A549 (cell line): ENCODE measurements at regions not wholly inside any gene's neighbourhood (a gene's known extent, or its start where the extent isn't known, plus 50 kb on each side); places are given as distances from the start of the nearest gene placed in this dataset.

Experiments
- ATAC-seq, 2 experiments: fragments of 200-7000 bp in 1 of 2; fragments of >200 bp in 1 of 2; cut with Nextera tagmentation in 1 of 2; cut with Tn5 transposase in 1 of 2; 3 replicates each; pipeline versions ENCODE4 v1.8.0 to v1.9.1; 2018 to 2020; ENCODE audit warnings: mild to moderate bottlenecking in 1 of 2, moderate library complexity in 1 of 2
- CTCF ChIA-PET: fragments of 300-600 bp; sonication (Branson Sonifier 250); formaldehyde crosslinking; extraction: SDS; loops from one replicate; lab custom pipeline; 2021; ENCODE audit warnings: antibody characterized with exemption, inconsistent platforms; lab: Yijun Ruan, JAX
- POLR2A ChIA-PET: fragments of 350-600 bp; formaldehyde crosslinking; extraction: SDS; loops from one replicate; lab custom pipeline; 2021; ENCODE audit warnings: antibody characterized with exemption, inconsistent platforms; lab: Yijun Ruan, JAX
- DNase-seq, 2 experiments: peaks; one replicate each; pipeline versions ENCODE4 v3.0.0 to v3.0.0-alpha.2; 2011 to 2016; ENCODE audit warnings: low read depth in 1 of 2, low spot score in 1 of 2
- FAIRE-seq: peaks from 2 replicates; lab custom pipeline; 2011; peaks lifted over from hg19 to GRCh38; lab: Jason Lieb, UNC
- H3K27ac ChIP-seq, 2 experiments: fragments of >200 bp; sonication (Bioruptor Twin); formaldehyde crosslinking; 3 replicates each; pipeline ENCODE4 v1.5.1; 2016 to 2017
- H3K4me1 ChIP-seq: fragments of >200 bp; sonication (Bioruptor Twin); formaldehyde crosslinking; 3 replicates; pipeline ENCODE4 v1.6.1; 2016
- H3K4me2 ChIP-seq: fragments of >200 bp; sonication (Bioruptor Twin); formaldehyde crosslinking; 3 replicates; pipeline ENCODE4 v1.6.1; 2016
- H3K4me3 ChIP-seq: fragments of >200 bp; sonication (Bioruptor Twin); formaldehyde crosslinking; 3 replicates; pipeline ENCODE4 v1.5.1; 2016
- H3K9me3 ChIP-seq: fragments of >200 bp; sonication (Bioruptor Twin); formaldehyde crosslinking; 3 replicates; pipeline ENCODE4 v1.6.1; 2016
- ATOH8 ChIP-seq: fragments of 250-450 bp; sonication (Bioruptor Pico); IDR thresholded peaks from 2 replicates; pipeline ENCODE4 v1.5.0; 2020; ENCODE audit warnings: low read depth, mild to moderate bottlenecking, moderate library complexity
- CEBPB ChIP-seq, 2 experiments: fragments of >200 bp in 1 of 2; sonication (Bioruptor Twin) in 1 of 2; formaldehyde crosslinking in 1 of 2; IDR thresholded peaks; 2 replicates each; pipeline ENCODE4 v1.6.1; 2012 to 2016
- EHF ChIP-seq: fragments of 250-450 bp; sonication (Bioruptor Pico); IDR thresholded peaks from 2 replicates; pipeline ENCODE4 v1.5.0; 2020; ENCODE audit warnings: mild to moderate bottlenecking
- FOSB ChIP-seq: fragments of 250-450 bp; sonication (Bioruptor Pico); IDR thresholded peaks from 2 replicates; pipeline ENCODE4 v1.5.0; 2020; ENCODE audit warnings: mild to moderate bottlenecking, moderate library complexity
- FOSL2 ChIP-seq, 2 experiments: fragments of 450-650 bp in 1 of 2; fragments of >200 bp in 1 of 2; sonication (Bioruptor Twin) in 1 of 2; formaldehyde crosslinking; IDR thresholded peaks; 2 replicates each; pipeline versions ENCODE4 v1.5.0 to v1.6.1; 2016 to 2020; ENCODE audit warnings: mild to moderate bottlenecking in 1 of 2, moderate library complexity in 1 of 2
- GATA3 ChIP-seq: IDR thresholded peaks from 2 replicates; pipeline ENCODE4 v1.6.1; 2012; ENCODE audit warnings: borderline replicate concordance
- HDAC2 ChIP-seq: fragments of 200-600 bp; sonication (generic); IDR thresholded peaks from 2 replicates; pipeline ENCODE4 v1.6.1; 2016
- HOXA7 ChIP-seq: fragments of 250-450 bp; sonication (Bioruptor Pico); IDR thresholded peaks from 2 replicates; pipeline ENCODE4 v1.5.0; 2020; ENCODE audit warnings: mild to moderate bottlenecking, moderate library complexity
- HOXB13 ChIP-seq: fragments of 250-450 bp; sonication (Bioruptor Pico); IDR thresholded peaks from 2 replicates; pipeline ENCODE4 v1.5.0; 2020; ENCODE audit warnings: low read depth, mild to moderate bottlenecking, moderate library complexity
- HOXB5 ChIP-seq: fragments of 250-450 bp; sonication (Bioruptor Pico); IDR thresholded peaks from 2 replicates; pipeline ENCODE4 v1.5.0; 2020; ENCODE audit warnings: mild to moderate bottlenecking, moderate library complexity
- JUN ChIP-seq, 2 experiments: fragments of >200 bp; sonication (Bioruptor Twin); formaldehyde crosslinking; IDR thresholded peaks; 2 replicates in 1 of 2; 3 replicates in 1 of 2; pipeline ENCODE4 v1.6.1; 2016 to 2017
- JUNB ChIP-seq: fragments of >200 bp; sonication (Bioruptor Twin); formaldehyde crosslinking; IDR thresholded peaks from 2 replicates; pipeline ENCODE4 v1.6.1; 2016
- KDM1A ChIP-seq: fragments of 200-600 bp; sonication (generic); IDR thresholded peaks from 2 replicates; pipeline ENCODE4 v1.6.1; 2016; ENCODE audit warnings: low read depth, mild to moderate bottlenecking
- NFE2L2 ChIP-seq: fragments of 150-350 bp; conservative IDR thresholded peaks from 2 replicates; pipeline ENCODE4 v1.6.1; 2014; ENCODE audit warnings: low read length
- NR3C1 ChIP-seq: fragments of >200 bp; sonication (Bioruptor Twin); formaldehyde crosslinking; IDR thresholded peaks from 3 replicates; pipeline ENCODE4 v1.6.1; 2017
- PBX3 ChIP-seq: IDR thresholded peaks from 2 replicates; pipeline ENCODE4 v1.6.1; 2012
- RARB ChIP-seq: fragments of 250-450 bp; sonication (Bioruptor Pico); IDR thresholded peaks from 2 replicates; pipeline ENCODE4 v1.8.0; 2021; ENCODE audit warnings: mild to moderate bottlenecking, moderate library complexity
- REST ChIP-seq: fragments of 200-600 bp; sonication (generic); IDR thresholded peaks from 2 replicates; pipeline ENCODE4 v1.6.1; 2016; ENCODE audit warnings: antibody characterized with exemption, mild to moderate bottlenecking, moderate library complexity
- SMC3 ChIP-seq: fragments of >200 bp; sonication (Bioruptor Twin); formaldehyde crosslinking; IDR thresholded peaks from 3 replicates; pipeline ENCODE4 v1.6.1; 2018; ENCODE audit warnings: inconsistent platforms
- TP53 ChIP-seq: fragments of 250-450 bp; sonication (Bioruptor Pico); IDR thresholded peaks from 2 replicates; pipeline ENCODE4 v1.5.0; 2021; ENCODE audit warnings: mild to moderate bottlenecking, moderate library complexity
- ZFP36 ChIP-seq: fragments of 450-650 bp; IDR thresholded peaks from 2 replicates; pipeline ENCODE4 v1.6.1; 2014; ENCODE audit warnings: borderline replicate concordance; ENCODE audit not compliant: partially characterized antibody
- WGBS: methylation state at CpG from one replicate; pipeline ENCODE4 v1.1.6; 2017; ENCODE audit errors: missing lambda C conversion rate; 5-methylcytosine and 5-hydroxymethylcytosine counted together
- TF ChIP-seq, protein P1 (sequence below): fragments of 450-650 bp; IDR thresholded peaks from 2 replicates; pipeline ENCODE4 v1.6.1; 2014; ENCODE audit warnings: antibody characterized with exemption
- TF ChIP-seq, protein P2 (sequence below): fragments of 150-350 bp; IDR thresholded peaks from 2 replicates; pipeline ENCODE4 v1.6.1; 2014; ENCODE audit warnings: low read depth, mild to moderate bottlenecking, low read length
- TF ChIP-seq, protein P3 (sequence below): fragments of 250-450 bp; sonication (Bioruptor Pico); IDR thresholded peaks from 2 replicates; pipeline ENCODE4 v1.5.0; 2021; ENCODE audit warnings: mild to moderate bottlenecking, moderate library complexity, borderline replicate concordance

DNA sequence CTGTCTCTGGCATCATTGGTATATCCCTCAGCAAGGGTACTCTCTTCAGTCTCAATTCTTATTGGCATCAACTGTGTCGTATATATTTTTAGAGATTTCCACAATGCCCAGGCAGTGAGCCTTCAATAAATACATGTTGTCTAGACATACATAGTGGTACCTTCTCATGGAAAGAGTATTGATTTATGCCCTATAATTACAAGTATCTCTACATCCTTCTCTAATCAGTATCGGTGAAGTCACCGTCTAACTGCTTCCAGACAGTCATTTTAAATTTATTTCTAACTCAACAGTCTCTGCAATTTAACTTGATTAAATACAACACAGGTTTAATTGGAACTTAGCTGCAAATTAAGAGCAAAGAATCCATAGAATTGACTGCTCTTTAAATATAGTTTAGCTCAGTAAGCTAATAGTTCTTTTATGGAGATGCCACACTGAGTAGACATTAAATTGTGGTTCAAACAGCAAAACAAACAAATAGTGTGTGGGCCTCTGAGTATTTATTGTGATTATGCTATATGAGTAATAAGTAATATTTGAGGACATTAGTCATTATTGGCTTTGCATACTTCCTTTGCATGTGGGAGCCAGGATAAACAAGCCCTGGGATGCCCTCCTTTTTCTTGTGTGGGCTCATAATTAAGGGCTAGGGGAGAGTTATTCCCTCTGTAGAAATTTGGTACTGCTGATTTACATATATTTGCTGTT, 126.9 kb upstream of the DUSP10 start (continued):
- no peak for TF ChIP-seq ATOH8 (CRISPR knock-in tag)
- TF ChIP-seq, protein P1, sequence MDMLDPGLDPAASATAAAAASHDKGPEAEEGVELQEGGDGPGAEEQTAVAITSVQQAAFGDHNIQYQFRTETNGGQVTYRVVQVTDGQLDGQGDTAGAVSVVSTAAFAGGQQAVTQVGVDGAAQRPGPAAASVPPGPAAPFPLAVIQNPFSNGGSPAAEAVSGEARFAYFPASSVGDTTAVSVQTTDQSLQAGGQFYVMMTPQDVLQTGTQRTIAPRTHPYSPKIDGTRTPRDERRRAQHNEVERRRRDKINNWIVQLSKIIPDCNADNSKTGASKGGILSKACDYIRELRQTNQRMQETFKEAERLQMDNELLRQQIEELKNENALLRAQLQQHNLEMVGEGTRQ, result no peak
- TF ChIP-seq HOXB5, result no peak
- TF ChIP-seq JUNB, result peak; percentile 93
- peak; percentile 86; the same call in 1 of the 2 replicates for TF ChIP-seq GATA3
- peak; percentile 90 for TF ChIP-seq FOSL2 (IDR thresholded peaks at IDR 0.05)
- TF ChIP-seq FOSL2 (CRISPR knock-in tag; IDR thresholded peaks at IDR 0.05), result peak; percentile 91
- TF ChIP-seq EHF (CRISPR knock-in tag), result no peak
- TF ChIP-seq RARB (CRISPR knock-in tag), result no peak
- TF ChIP-seq CEBPB (IDR thresholded peaks at IDR 0.05), result 0 out of 4 replicates have a peak, but pooled peaks of 1 of the 2 experiments have one; percentile 38
- no peak for TF ChIP-seq TP53 (CRISPR knock-in tag)
- 0 out of 3 replicates have a peak, but pooled peaks have one; percentile 32 for TF ChIP-seq SMC3
- TF ChIP-seq HOXB13 (CRISPR knock-in tag), result no peak
- TF ChIP-seq, protein P2, sequence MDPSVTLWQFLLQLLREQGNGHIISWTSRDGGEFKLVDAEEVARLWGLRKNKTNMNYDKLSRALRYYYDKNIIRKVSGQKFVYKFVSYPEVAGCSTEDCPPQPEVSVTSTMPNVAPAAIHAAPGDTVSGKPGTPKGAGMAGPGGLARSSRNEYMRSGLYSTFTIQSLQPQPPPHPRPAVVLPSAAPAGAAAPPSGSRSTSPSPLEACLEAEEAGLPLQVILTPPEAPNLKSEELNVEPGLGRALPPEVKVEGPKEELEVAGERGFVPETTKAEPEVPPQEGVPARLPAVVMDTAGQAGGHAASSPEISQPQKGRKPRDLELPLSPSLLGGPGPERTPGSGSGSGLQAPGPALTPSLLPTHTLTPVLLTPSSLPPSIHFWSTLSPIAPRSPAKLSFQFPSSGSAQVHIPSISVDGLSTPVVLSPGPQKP, result no peak
- TF ChIP-seq NFE2L2, result no peak
- TF ChIP-seq, protein P3, sequence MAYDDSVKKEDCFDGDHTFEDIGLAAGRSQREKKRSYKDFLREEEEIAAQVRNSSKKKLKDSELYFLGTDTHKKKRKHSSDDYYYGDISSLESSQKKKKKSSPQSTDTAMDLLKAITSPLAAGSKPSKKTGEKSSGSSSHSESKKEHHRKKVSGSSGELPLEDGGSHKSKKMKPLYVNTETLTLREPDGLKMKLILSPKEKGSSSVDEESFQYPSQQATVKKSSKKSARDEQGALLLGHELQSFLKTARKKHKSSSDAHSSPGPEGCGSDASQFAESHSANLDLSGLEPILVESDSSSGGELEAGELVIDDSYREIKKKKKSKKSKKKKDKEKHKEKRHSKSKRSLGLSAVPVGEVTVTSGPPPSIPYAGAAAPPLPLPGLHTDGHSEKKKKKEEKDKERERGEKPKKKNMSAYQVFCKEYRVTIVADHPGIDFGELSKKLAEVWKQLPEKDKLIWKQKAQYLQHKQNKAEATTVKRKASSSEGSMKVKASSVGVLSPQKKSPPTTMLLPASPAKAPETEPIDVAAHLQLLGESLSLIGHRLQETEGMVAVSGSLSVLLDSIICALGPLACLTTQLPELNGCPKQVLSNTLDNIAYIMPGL (CRISPR knock-in tag), result no peak
- TF ChIP-seq JUN (IDR thresholded peaks at IDR 0.05), result peak; percentile 27 to 70; a peak in 1 of 5 replicates
- no peak for TF ChIP-seq FOSB (CRISPR knock-in tag)
- no peak for TF ChIP-seq HOXA7 (CRISPR knock-in tag)

DNA sequence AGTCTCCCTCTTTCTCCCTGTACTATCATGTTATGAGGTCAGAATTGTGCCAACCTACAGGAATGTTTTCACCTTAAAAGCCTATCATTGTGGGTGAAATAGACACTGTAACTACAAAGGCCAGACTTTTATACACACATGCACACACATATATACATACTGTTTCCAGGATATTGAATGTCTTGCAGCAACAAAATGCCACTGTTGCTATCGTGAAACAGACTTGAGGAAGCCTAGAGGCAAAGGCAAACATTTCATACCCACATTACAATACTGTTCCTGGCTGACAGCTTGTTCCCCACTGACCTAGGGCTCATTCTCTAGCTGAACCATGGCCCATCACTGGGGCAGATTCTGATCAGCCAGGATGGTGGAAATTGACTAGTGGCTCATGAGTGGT, 125.1 kb upstream of the DUSP10 start:
- Histone ChIP-seq H3K4me1 (peaks cover 19% of the 10 kb centered on the region), H3K27ac (no peak overlapping the region), H3K4me2 (no peak overlapping the region), H3K9me3 (no peaks in the 10 kb centered on the region), H3K4me3 (no peak overlapping the region)
- WGBS, result 64% methylated on average over 1 of the region's 1 CpG
- ChIA-PET POLR2A (no interaction called here), CTCF (interaction anchor here (0.9 kb wide), 1 partner anchor 153 kb away, joined by 3 read pairs; no protein-coding TSS in a partner anchor)
- ATAC-seq (no peak), FAIRE-seq (no peak), DNase-seq (no peak)
- TF ChIP-seq NR3C1 (no peak), TP53 (CRISPR knock-in tag) (no peak), PBX3 (no peak), JUN (IDR thresholded peaks at IDR 0.05) (no peak), ATOH8 (CRISPR knock-in tag) (no peak), FOSL2 (IDR thresholded peaks at IDR 0.05) (no peak), FOSL2 (CRISPR knock-in tag; IDR thresholded peaks at IDR 0.05) (no peak), ZFP36 (no peak), HDAC2 (no peak), REST (no peak), KDM1A (no peak), FOSB (CRISPR knock-in tag) (no peak)
